Activated naive CD8-positive, alpha-beta T cell treated with anti-CD3 and anti-CD28 coated beads, Interleukin-2, amount 10 ng/mL, durations not matched to agents 7 days and 5 days (primary cell): ENCODE measurements at regions not wholly inside any gene's neighbourhood (a gene's known extent, or its start where the extent isn't known, plus 50 kb on each side); places are given as distances from the start of the nearest gene placed in this dataset.

Source experiments
- ATAC-seq: fragments of 150-1000 bp; cut with Tn5 transposase; one replicate; pipeline ENCODE4 v1.10.0; 2021; ENCODE audit warnings: low read depth, moderate library complexity
- POLR2A ChIA-PET: fragments of 350-600 bp; sonication (Branson Sonifier 250); formaldehyde crosslinking; loops from one replicate; lab custom pipeline; 2021; ENCODE audit warnings: antibody characterized with exemption; lab: Charles Lee
- DNase-seq: peaks from one replicate; pipeline ENCODE4 v3.0.0; 2021
- H3K27ac Mint-ChIP-seq: one replicate; pipeline ENCODE4 v1.8.0; 2022; ENCODE audit warnings: mild to moderate bottlenecking, mixed read lengths
- H3K27me3 Mint-ChIP-seq: one replicate; pipeline ENCODE4 v1.8.0; 2022; ENCODE audit warnings: mild to moderate bottlenecking, moderate library complexity, mixed read lengths
- H3K36me3 Mint-ChIP-seq: one replicate; pipeline ENCODE4 v1.8.0; 2021; ENCODE audit warnings: mild to moderate bottlenecking, mixed read lengths
- H3K4me1 Mint-ChIP-seq: one replicate; pipeline ENCODE4 v1.8.0; 2021; ENCODE audit warnings: mixed read lengths
- H3K4me3 Mint-ChIP-seq: one replicate; pipeline ENCODE4 v1.8.0; 2022; ENCODE audit warnings: mild to moderate bottlenecking, moderate library complexity, mixed read lengths
- H3K9me3 Mint-ChIP-seq: one replicate; pipeline ENCODE4 v1.8.0; 2021; ENCODE audit warnings: mixed read lengths

DNA sequence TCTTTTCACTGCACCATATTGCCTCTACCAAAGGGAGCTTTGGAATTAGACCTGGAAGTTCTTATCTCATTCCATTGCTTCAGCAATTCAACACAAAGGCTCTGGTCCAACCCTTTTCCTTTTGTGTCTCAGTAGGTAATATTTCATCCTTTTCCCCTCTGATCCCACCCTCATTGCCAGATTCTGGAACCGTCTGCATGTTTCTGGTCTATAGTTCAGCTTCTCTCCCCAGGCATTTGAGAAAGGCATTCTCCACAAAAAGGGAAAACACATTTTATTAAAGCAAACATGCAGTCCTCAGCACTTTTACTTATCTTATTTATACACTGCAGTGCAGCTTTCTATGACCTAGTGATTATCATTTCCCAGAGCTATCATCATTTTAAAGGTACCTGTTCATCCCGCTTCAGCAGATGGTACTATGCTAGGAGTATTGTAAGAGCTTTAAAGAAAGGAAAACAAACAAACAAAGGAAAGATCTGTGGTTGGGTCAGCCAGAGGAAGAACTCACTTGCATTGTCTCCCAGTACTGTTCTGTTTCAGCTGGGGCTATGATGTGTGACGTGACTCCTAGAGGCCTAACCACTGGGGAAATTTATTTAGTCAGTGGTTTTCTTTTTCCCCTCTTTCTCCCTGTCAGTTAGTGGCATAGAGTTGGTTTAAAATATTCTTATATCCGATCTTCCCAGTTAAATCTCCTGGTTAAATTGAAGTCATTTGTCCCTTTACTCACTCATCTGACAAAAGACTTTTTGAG is 269.2 kb downstream of the TMEM38B start:
- Mint-ChIP-seq H3K4me3 (no peak overlapping the region), H3K9me3 (no peaks in the 10 kb centered on the region), H3K4me1 (no peaks in the 10 kb centered on the region), H3K27me3 (no peaks in the 10 kb centered on the region), H3K36me3 (no peaks in the 10 kb centered on the region), H3K27ac (no peak overlapping the region)
- POLR2A ChIA-PET = no interaction called here
- ATAC-seq = no peak
- no peak for DNase-seq

GRCh38 chr9:105964156-105964555 is 269.8 kb downstream of the TMEM38B start:
- no peaks in the 10 kb centered on the region for H3K36me3 Mint-ChIP-seq
- H3K27me3 Mint-ChIP-seq = no peaks in the 10 kb centered on the region
- no peak overlapping the region for H3K4me3 Mint-ChIP-seq
- no peak for DNase-seq
- POLR2A ChIA-PET = no interaction called here
- H3K4me1 Mint-ChIP-seq = no peaks in the 10 kb centered on the region
- no peak for ATAC-seq
- H3K9me3 Mint-ChIP-seq = no peaks in the 10 kb centered on the region
- H3K27ac Mint-ChIP-seq = no peak overlapping the region

GRCh38 chr9:105966834-105967233 is 272.5 kb downstream of the TMEM38B start:
- ATAC-seq (no peak), DNase-seq (no peak)
- Mint-ChIP-seq H3K27me3 (no peaks in the 10 kb centered on the region), H3K4me1 (no peaks in the 10 kb centered on the region), H3K36me3 (no peaks in the 10 kb centered on the region), H3K27ac (no peak overlapping the region), H3K4me3 (no peak overlapping the region), H3K9me3 (no peaks in the 10 kb centered on the region)
- POLR2A ChIA-PET = no interaction called here

DNA sequence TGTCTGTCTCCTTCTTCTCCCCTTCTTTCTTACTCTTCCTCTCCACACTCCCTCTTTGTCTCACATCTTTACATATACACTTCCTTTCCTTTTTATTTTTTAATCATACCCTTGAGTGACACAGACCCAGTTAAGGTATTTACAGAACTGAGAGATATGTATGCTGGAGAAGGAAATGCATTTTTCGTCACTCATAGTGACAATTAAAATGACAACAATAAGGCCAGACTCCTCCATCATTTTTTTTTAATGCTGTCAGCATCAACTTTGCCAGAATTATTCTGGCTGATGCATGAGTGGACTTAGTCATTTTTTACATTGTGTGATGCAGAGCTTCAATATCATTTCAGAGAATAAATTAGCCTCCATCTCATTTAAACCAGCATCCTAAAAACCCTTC is 272.9 kb downstream of the TMEM38B start:
- DNase-seq (no peak), ATAC-seq (no peak)
- H3K4me1 Mint-ChIP-seq = no peaks in the 10 kb centered on the region
- no peak overlapping the region for H3K27ac Mint-ChIP-seq
- POLR2A ChIA-PET = no interaction called here
- no peaks in the 10 kb centered on the region for H3K9me3 Mint-ChIP-seq
- no peaks in the 10 kb centered on the region for H3K36me3 Mint-ChIP-seq
- no peak overlapping the region for H3K4me3 Mint-ChIP-seq
- no peaks in the 10 kb centered on the region for H3K27me3 Mint-ChIP-seq

DNA sequence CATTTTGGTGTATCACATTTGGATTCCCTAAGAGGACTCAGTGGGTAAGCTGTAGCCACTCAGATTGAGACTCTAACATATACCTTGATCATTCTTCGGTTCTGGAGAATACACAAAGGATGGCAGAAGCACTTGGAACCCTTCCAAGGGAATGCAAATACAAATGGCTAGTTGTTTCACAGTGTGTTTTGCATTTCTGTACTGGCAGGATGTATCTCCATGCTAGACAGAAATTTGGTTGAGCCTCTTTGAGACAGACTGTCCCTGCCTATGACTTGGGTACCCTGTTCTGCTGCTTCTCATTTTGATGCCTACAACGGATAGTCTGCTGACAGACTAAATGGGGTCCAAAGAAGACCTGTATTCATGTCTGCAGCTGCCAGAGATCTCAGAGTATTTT is 273.5 kb downstream of the TMEM38B start:
- Mint-ChIP-seq H3K36me3 (no peaks in the 10 kb centered on the region), H3K4me1 (no peaks in the 10 kb centered on the region), H3K4me3 (no peak overlapping the region), H3K9me3 (no peaks in the 10 kb centered on the region), H3K27ac (no peak overlapping the region), H3K27me3 (no peaks in the 10 kb centered on the region)
- DNase-seq (no peak), ATAC-seq (no peak)
- POLR2A ChIA-PET = no interaction called here

- H3K4me1 Mint-ChIP-seq = no peaks in the 10 kb centered on the region
- ATAC-seq (no peak), DNase-seq (no peak)
- no peak overlapping the region for H3K27ac Mint-ChIP-seq
- POLR2A ChIA-PET = no interaction called here
- H3K9me3 Mint-ChIP-seq = no peaks in the 10 kb centered on the region
- H3K4me3 Mint-ChIP-seq = no peak overlapping the region
- no peaks in the 10 kb centered on the region for H3K36me3 Mint-ChIP-seq
- H3K27me3 Mint-ChIP-seq = no peaks in the 10 kb centered on the region
Observed at GRCh38 chr9:105968811-105969466, 274.6 kb downstream of the TMEM38B start.

DNA sequence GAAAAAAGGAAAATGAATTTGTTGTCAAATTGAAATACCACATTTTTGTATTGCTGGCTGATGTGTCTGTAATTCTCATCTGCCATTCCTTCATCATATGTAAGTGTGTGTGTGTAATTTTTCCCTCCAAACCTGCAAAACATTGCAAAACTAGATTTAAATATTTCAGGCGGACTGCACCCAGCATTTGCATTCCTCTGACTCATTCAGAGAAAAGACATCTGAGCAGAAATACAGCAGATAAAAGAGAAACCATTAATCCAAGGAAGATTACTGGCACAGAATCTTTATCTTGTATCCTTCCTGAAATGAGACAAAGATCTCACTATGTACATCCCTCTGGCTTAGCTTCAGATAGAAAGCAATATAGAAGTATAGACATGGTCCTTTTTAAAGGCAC is 275.3 kb downstream of the TMEM38B start:
- ATAC-seq (no peak), DNase-seq (no peak)
- Mint-ChIP-seq H3K4me3 (no peak overlapping the region), H3K27me3 (no peaks in the 10 kb centered on the region), H3K27ac (no peak overlapping the region), H3K36me3 (no peaks in the 10 kb centered on the region), H3K9me3 (no peaks in the 10 kb centered on the region), H3K4me1 (no peaks in the 10 kb centered on the region)
- POLR2A ChIA-PET = no interaction called here

GRCh38 chr9:105971986-105972385 is 277.6 kb downstream of the TMEM38B start:
- no peak overlapping the region for H3K4me3 Mint-ChIP-seq
- H3K36me3 Mint-ChIP-seq = no peaks in the 10 kb centered on the region
- ATAC-seq = no peak
- H3K9me3 Mint-ChIP-seq = no peaks in the 10 kb centered on the region
- H3K27me3 Mint-ChIP-seq = no peaks in the 10 kb centered on the region
- POLR2A ChIA-PET = no interaction called here
- H3K27ac Mint-ChIP-seq = no peak overlapping the region
- no peak for DNase-seq
- no peaks in the 10 kb centered on the region for H3K4me1 Mint-ChIP-seq

GRCh38 chr9:105972466-105973204 is 278.3 kb downstream of the TMEM38B start:
- Mint-ChIP-seq H3K9me3 (no peaks in the 10 kb centered on the region), H3K27me3 (no peaks in the 10 kb centered on the region), H3K4me1 (no peaks in the 10 kb centered on the region), H3K4me3 (no peak overlapping the region), H3K36me3 (no peaks in the 10 kb centered on the region), H3K27ac (no peak overlapping the region)
- POLR2A ChIA-PET = no interaction called here
- ATAC-seq (no peak), DNase-seq (no peak)

- ATAC-seq (no peak), DNase-seq (no peak)
- Mint-ChIP-seq H3K4me3 (no peak overlapping the region), H3K36me3 (no peaks in the 10 kb centered on the region), H3K9me3 (no peaks in the 10 kb centered on the region), H3K27me3 (no peaks in the 10 kb centered on the region), H3K27ac (no peak overlapping the region), H3K4me1 (no peaks in the 10 kb centered on the region)
- POLR2A ChIA-PET = no interaction called here
Observed at GRCh38 chr9:105973951-105974351, 279.6 kb downstream of the TMEM38B start.

GRCh38 chr9:105975886-105976645 is 281.7 kb downstream of the TMEM38B start:
- Mint-ChIP-seq H3K4me1 (no peaks in the 10 kb centered on the region), H3K27ac (no peak overlapping the region), H3K9me3 (no peaks in the 10 kb centered on the region), H3K4me3 (no peak overlapping the region), H3K36me3 (no peaks in the 10 kb centered on the region), H3K27me3 (no peaks in the 10 kb centered on the region)
- no peak for DNase-seq
- POLR2A ChIA-PET = no interaction called here
- ATAC-seq = no peak

DNA sequence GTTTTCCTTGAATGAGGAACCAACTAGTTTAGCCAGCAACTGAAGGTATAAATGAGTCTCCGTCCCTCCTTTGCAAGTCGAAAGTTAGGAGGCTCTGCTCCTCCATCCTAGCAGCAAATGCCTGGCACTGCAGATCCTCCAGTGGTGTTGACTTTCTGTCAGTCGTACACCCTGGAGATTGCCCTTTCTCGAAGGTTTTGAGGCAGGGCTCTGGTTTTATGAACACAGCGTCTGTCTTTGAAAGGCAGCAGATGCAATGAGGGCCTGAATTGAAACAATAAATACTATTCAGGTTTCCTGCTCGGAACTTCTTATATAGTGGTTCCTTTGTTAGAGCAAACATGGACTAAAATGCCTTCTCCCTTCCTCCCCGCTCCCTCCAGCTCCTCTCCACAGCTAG is 284.0 kb downstream of the TMEM38B start:
- DNase-seq = no peak
- H3K9me3 Mint-ChIP-seq = no peaks in the 10 kb centered on the region
- H3K4me1 Mint-ChIP-seq = no peaks in the 10 kb centered on the region
- ATAC-seq = no peak
- H3K4me3 Mint-ChIP-seq = no peak overlapping the region
- POLR2A ChIA-PET = no interaction called here
- peaks cover 3% of the 10 kb centered on the region for H3K27me3 Mint-ChIP-seq
- no peaks in the 10 kb centered on the region for H3K36me3 Mint-ChIP-seq
- no peak overlapping the region for H3K27ac Mint-ChIP-seq

DNA sequence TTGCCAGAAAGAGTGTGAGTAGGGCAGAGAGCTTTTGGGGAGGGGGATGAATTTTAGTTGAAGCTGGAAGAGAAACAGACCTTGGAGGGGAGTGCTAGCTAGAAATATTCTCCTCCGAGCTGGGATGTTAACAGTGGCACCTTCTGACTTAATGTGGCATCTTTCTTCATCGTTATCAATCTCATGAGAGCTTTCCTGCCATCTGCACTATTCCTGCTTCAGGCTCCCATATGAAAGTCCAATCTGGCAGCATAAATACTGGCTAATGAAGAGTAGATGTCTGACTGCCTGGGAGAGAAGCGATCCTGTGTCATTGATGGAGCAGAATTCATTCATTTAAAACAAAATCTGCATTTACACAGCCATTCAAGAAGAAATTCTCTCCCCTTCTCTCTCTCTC is 284.5 kb downstream of the TMEM38B start:
- DNase-seq (no peak), ATAC-seq (no peak)
- H3K27ac Mint-ChIP-seq = no peak overlapping the region
- no peaks in the 10 kb centered on the region for H3K9me3 Mint-ChIP-seq
- no peaks in the 10 kb centered on the region for H3K36me3 Mint-ChIP-seq
- H3K4me3 Mint-ChIP-seq = no peak overlapping the region
- no peaks in the 10 kb centered on the region for H3K4me1 Mint-ChIP-seq
- H3K27me3 Mint-ChIP-seq = peaks cover 5% of the 10 kb centered on the region
- POLR2A ChIA-PET = no interaction called here
